B cell (primary cell): ENCODE measurements at regions not wholly inside any gene's neighbourhood (a gene's known extent, or its start where the extent isn't known, plus 50 kb on each side); places are given as distances from the start of the nearest gene placed in this dataset.

Experiments used
- CTCF ChIP-seq: fragments of 200-600 bp; IDR thresholded peaks from one replicate; pipeline ENCODE4 v1.8.0; 2022; ENCODE audit warnings: antibody characterized with exemption, mild to moderate bottlenecking
- EZH2 ChIP-seq: IDR thresholded peaks from 2 replicates; pipeline ENCODE4 v1.6.1; 2012; ENCODE audit warnings: borderline replicate concordance, low read depth, mild to moderate bottlenecking, moderate library complexity, low read length; ENCODE audit not compliant: insufficient read depth, poor library complexity, severe bottlenecking

DNA sequence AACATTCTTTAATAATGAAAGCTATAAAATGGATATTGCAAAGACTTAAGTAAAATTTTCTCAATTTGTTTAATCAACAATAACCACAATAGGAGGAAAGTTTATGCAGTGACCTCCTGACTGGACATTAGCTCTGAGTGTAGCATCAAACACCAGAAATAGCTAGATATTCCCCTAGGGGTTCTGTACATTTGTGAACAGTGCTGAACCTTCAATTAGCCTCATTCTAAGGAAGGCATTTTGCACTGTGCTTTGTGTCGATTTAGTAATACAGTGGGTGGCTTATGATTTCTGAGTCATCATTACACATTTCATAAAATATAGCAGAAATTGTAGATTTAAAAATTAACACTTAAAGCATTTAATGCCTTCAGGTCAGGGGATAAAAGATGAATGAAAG is 367.3 kb upstream of the PCDH15 start:
- TF ChIP-seq CTCF, result no peak
- TF ChIP-seq EZH2, result no peak
